ENCODE measurements at regions not wholly inside any gene's neighbourhood (a gene's known extent, or its start where the extent isn't known, plus 50 kb on each side); places are given as distances from the start of the nearest gene placed in this dataset.

DNA sequence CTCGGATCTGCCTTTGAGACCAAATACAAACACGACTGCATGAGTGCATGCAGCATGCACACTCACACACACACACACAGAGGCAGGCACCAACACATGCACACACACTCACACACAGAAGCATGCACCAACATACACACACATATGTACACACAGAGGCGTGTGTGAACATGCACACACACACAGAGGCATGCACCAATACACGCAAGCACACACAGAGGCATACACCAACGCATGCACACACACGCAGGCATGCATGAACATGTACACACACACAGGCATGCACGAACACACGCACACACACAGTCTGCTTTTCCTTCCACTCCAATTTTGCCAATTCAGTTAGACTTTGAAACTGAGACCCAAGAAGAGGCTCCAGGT, 67.3 kb upstream of the COL13A1 start:
- TF ChIP-seq POLR2A (IDR thresholded peaks at IDR 0.05) (no peak), POLR2AphosphoS5 (IDR thresholded peaks at IDR 0.05; ENCODE audit: insufficient read depth in 1 of 2, low read depth in 1 of 2) (no peak)
- TF ChIP-seq, protein P1, sequence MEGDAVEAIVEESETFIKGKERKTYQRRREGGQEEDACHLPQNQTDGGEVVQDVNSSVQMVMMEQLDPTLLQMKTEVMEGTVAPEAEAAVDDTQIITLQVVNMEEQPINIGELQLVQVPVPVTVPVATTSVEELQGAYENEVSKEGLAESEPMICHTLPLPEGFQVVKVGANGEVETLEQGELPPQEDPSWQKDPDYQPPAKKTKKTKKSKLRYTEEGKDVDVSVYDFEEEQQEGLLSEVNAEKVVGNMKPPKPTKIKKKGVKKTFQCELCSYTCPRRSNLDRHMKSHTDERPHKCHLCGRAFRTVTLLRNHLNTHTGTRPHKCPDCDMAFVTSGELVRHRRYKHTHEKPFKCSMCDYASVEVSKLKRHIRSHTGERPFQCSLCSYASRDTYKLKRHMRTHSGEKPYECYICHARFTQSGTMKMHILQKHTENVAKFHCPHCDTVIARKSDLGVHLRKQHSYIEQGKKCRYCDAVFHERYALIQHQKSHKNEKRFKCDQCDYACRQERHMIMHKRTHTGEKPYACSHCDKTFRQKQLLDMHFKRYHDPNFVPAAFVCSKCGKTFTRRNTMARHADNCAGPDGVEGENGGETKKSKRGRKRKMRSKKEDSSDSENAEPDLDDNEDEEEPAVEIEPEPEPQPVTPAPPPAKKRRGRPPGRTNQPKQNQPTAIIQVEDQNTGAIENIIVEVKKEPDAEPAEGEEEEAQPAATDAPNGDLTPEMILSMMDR (IDR thresholded peaks at IDR 0.05) = no peak

Data from vagina (tissue), 2 donors.